Lung microvascular endothelial cell (primary cell): ENCODE measurements at regions not wholly inside any gene's neighbourhood (a gene's known extent, or its start where the extent isn't known, plus 50 kb on each side); places are given as distances from the start of the nearest gene placed in this dataset.
"Not testable (repeated sequence)": the region's sequence is repeated elsewhere in the genome, so short reads cannot be mapped to it uniquely, and the experiment has no call there.

ENCODE experiments used
- DNase-seq, 2 donors: peaks; one replicate each; pipeline versions ENCODE4 v3.0.0 to v3.0.0-alpha.2; 2010; ENCODE audit warnings: low read depth in 2 of 2

- no peak for DNase-seq
Observed at GRCh38 chr2:235105821-235106359, 154.1 kb downstream of the SH3BP4 start.

DNA sequence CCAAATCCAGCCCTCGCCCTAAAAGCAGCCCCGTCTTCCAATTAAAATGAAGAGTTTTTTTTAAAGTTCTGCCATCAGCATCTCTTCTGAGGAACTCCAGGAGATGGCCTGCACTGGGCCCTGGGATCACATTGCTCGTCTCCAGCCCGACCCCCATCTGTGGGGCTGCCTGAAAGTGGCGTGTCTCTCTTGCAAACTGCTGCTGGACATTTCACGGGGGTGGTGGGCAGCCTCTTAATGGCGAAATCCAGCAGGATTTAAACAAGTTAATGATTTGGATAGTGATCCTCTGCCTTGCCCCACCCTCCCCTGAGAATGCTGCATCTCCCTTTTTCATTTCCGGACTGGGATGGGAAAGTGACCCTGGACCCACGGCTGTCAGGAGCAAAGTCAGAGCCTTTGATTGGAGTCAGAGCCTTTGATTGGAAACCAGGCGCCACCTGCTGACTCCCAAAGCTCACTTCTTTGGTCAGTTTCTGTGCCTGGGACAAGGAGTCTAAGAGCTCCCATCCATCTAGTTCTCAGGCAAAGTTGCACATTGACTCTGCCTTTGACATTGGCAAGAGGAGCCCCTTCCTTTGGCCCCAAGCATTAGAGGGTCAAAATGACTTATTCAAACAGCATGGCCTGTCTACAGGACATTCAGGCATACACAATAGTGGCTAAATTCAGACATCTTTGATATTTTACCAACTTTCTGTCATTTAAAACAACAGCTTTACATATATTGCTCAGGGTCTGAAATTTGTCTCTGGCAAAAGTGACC is 155.2 kb downstream of the SH3BP4 start:
- peak; percentile 79 to 81 for DNase-seq

DNA sequence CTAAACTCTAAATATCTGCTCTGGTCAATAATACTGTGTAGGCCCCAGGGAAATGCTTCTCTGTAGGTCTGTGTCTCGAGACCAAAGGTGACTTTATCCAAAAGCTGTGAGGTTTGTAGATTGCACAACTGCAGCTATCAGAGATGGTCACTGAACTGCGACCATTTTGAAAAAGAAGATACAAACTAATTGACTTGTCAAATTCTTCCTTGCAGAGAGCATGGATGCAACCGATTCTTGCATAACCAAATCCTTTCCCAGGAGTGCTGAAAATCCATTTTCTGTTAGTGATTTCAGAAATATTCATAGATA is 155.8 kb downstream of the SH3BP4 start:
- no peak for DNase-seq

GRCh38 chr2:235109561-235109960 is 157.7 kb downstream of the SH3BP4 start:
- not testable (repeated sequence) for DNase-seq

DNA sequence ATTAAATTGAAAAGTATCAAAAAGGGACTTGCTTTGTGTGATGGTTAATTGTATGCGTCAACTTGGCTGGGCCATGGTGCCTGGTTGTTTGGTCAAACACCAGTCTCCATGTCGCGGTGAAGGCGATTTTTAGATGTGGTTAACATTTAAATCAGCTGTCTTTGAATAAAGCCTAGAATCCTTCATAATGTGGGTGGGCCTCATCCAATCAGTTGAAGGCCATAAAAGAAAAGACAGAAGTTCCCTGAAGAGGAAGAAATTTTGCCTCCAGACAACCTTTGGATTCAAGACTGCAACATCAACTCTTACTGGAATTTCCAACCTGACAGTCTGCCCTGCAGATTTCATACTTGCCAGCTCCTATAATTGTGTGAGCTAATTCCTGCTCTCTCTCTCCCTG is 160.5 kb downstream of the SH3BP4 start:
- DNase-seq: no peak

- DNase-seq: no peak
Observed at GRCh38 chr2:235113854-235114253, 162.0 kb downstream of the SH3BP4 start.

DNA sequence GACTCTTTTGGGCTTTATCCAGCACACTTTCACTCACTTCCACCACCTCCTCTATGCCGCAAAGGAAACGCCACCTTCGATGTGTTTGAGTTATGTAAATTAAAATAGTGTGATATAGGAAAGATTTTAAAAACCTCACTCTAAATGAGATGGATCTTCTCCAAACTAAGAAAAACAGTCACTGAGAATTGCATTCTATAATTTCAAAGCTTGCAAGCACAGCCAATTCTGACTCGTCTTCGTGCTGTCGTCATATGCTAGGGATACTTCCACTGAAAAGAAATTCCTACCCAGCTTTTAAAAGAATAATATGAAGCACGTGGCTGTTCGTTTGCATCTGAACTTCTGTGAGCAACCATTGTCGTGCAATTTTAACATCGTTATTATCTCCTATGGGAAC is 162.5 kb downstream of the SH3BP4 start:
- no peak for DNase-seq

DNA sequence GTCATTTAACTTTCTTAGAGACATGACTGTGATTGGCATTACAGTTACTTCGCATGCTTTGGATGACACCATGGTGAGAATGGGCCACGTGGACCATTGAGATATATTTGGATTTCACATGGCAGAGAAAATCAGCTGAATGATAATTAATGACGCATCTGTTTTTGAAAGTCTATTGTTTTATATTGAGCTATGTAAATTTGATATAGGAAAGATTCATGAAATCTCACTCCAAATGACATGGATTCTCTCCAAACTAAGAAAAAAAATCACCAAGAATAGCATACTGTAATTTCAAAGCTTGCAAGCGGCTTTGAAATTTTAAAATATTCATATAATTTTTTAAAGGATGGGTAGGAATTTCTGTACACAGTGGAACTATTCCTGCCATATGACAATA is 163.7 kb downstream of the SH3BP4 start:
- no peak for DNase-seq

GRCh38 chr2:235116885-235117492 is 165.2 kb downstream of the SH3BP4 start:
- DNase-seq: peak; percentile 47 to 55

DNA sequence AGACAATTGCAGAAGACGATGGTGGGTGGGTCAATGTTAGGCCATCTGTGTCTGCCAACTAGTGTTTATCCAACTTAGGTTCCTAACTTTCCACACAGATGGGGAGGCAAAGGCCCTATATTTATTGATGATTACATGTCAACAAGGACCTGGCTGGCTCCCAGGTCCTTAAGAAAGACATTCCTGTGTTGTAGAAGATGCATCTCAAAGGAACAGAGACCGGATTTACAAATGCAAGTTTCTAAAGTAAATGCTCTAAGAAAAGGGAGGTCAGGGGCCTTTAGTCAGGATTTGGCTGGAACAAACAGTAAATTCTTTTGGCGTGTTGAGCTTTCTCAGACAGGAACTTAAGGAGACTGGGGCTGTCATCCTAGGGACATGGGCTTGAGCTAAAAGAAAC is 175.0 kb downstream of the SH3BP4 start:
- no peak for DNase-seq

DNA sequence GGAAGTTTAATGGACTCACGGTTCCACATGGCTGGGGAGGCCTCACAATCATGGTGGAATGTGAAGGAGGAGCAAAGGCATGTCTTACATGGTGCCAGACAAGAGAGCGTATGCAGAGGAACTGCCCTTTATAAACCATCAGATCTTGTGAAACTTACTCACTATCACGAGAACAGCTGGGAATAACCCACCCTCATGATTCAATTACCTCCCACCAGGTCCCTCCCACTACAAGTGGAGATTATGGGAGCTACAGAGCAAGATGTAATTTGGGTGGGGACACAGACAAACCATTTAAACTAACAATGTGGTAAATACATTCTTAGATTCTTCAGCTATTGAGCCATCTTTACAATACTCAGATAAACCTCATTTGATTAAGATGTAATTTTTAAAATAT is 176.1 kb downstream of the SH3BP4 start:
- no peak for DNase-seq

DNA sequence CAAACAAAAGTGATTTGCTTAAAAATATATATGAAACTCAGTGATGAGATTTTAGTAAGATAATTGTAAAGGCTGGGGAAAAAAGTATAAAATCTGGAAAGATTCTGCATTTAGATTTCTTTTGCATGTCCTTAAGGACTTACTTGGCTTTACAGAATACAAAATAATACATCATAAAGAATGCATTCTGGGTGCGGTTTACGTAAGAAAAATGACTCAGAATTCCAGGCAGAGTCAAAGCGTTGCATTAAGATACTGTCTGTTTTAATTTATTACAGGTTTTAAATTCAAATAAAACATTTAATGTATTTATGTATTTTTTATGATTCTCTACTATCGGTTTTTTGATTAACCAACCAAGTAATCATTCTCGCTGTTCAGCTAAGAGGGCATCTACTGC is 178.0 kb downstream of the SH3BP4 start:
- DNase-seq: no peak

- no peak for DNase-seq
Observed at GRCh38 chr2:235131334-235132305, 179.8 kb downstream of the SH3BP4 start.

- no peak for DNase-seq
Observed at GRCh38 chr2:235132651-235133050, 180.8 kb downstream of the SH3BP4 start.

GRCh38 chr2:235133837-235134236 is 182.0 kb downstream of the SH3BP4 start:
- no peak for DNase-seq

DNA sequence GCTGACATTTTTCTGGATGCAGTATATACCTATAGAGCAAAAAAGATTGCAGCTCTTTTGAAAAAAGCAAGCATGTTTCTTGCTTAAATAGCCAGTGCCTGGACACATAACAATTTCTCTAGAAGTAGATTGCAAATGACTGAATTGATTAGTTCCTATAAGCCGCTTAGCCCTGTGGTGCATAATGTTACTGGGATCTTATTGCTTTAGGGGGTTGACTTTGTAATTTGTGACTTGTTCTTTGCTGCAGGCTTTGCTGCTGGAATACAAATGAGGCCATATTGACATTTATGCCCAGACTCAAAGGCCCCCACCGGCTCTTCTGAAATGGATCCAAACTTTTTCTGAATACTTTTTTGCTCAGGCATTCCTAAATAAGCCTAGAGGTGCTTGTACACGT is 182.6 kb downstream of the SH3BP4 start:
- DNase-seq: no peak

DNA sequence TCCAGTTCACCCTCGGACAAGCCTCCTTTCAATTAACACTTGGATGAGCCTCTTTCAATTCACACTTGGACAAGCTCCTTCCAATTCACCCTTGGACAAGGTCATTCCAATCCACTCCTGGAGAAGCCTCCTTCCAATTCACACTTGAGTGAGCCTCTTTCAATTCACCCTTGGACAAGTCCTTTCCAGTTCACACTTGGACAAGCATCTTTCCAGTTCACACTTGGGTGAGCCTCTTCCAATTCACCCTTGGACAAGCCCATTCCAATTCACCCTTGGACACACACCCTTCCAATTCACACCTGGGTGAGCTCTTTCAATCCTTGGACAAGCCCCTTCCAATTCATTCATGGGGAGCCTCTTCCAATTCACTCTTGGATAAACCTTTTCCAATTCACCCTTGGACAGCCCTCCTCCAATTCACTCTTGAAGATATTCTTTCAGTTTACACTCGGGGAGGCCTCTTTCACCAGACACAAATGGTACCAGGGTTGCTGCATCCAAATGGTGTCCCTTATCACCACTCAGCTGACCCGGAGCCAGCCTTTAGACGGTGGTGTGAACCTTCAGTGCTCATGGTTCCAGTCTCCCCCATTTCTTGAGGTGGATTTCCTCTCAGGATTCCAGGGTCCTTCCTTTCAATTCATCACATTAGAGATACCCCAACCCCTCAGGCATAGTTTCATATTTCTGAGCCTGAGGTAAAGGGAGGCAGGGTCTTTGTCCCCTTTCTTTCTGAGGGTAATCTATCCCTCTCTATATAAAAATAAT is 183.6 kb downstream of the SH3BP4 start:
- DNase-seq: no peak

DNA sequence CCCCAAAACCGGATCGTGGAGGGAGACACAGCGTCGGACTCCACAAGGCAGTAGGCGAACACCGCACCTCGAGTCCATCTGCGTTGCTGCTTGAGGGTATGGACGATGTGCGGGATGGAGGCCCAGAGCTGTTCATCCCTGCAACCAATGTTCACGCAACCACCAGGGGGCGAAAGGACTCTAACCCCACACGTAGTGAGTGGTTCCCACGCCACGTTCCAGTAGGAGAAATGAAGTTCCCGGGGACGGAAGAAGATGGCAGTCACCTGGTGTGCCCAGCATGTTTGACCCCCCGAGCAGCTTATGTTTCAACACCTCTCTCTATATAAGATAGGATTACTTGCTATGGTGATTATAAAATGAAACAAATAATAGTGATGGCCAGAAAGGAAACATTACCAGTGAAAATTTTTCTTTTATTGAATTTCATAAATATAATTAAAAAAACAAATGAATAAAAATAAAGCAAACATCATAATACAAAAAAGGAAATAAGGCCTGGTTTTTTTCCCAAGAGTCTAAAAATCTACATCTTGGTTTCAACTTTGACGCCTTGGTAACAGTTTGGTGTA is 184.3 kb downstream of the SH3BP4 start:
- peak; percentile 82 to 95 for DNase-seq

GRCh38 chr2:235138339-235138738 is 186.5 kb downstream of the SH3BP4 start:
- DNase-seq: no peak

DNA sequence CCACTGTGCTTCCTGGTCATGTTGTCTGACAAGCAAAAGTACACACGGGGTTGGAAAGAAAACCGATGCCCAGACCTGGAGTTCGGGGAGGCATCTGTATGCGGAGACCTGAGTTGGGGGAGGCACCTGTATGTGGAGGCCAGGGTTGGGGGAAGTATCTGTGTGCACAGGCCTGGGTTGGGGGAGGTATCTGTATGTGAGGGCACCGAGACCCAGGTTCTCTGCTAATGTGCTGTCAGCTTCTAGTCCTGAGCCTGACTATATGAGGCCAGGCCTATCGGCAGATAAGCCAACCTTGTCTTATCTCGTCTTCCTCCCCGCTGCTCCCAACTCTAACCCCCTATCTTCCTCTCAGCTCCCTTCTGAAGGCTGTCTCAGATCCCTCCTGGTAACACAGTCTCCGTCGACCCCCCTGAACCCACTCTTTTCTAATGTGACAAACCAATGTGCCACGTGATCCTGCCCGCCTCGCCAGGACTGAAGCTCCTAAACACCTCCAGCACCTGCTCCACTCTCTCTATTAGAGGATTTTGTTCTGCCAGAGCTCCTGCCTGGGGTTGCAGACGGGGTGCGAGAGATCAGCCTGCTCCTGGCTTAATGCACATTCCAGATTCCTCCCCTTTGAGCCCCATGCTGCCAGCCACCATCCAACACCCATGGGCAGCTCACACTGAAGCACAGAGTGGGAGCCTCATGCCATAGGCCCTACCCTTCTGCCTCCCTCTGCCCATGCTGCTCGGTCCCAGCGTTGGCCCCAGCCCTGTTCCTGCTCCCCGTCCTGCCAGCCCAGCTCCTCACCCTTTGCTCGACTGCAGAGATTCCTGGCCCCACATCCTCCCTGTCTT is 188.4 kb downstream of the SH3BP4 start:
- no peak for DNase-seq
